CD4-positive, CD25-positive, alpha-beta regulatory T cell (primary cell): ENCODE measurements at regions not wholly inside any gene's neighbourhood (a gene's known extent, or its start where the extent isn't known, plus 50 kb on each side); places are given as distances from the start of the nearest gene placed in this dataset.

Experiments used
- ATAC-seq, 2 donors: fragments of 150-1000 bp; cut with Tn5 transposase; one replicate each; pipeline ENCODE4 v1.10.0; 2021; ENCODE audit warnings: low read depth in 2 of 2, moderate number of reproducible peaks in 2 of 2, moderate library complexity in 1 of 2
- DNase-seq, 3 donors: peaks; one replicate each; pipeline versions ENCODE4 v3.0.0 to v3.0.0-alpha.2; 2012 to 2022; ENCODE audit warnings: mixed read lengths in 1 of 3
- H3K27ac ChIP-seq: one replicate; pipeline ENCODE4 v1.7.0; 2013; ENCODE audit warnings: mild to moderate bottlenecking, low read length; ENCODE audit not compliant: insufficient read depth, poor library complexity, severe bottlenecking
- H3K27me3 ChIP-seq: one replicate; pipeline ENCODE4 v1.7.0; 2013; ENCODE audit warnings: low read length; ENCODE audit not compliant: control insufficient read depth, insufficient read depth
- H3K36me3 ChIP-seq: one replicate; pipeline ENCODE4 v1.7.0; 2013; ENCODE audit warnings: mild to moderate bottlenecking, low read length, moderate library complexity; ENCODE audit not compliant: control insufficient read depth, insufficient read depth
- H3K4me1 ChIP-seq: 2 replicates; pipeline ENCODE4 v1.7.0; 2013; ENCODE audit warnings: mild to moderate bottlenecking, low read length; ENCODE audit not compliant: insufficient read depth, control insufficient read depth, poor library complexity, severe bottlenecking
- H3K4me3 ChIP-seq: one replicate; pipeline ENCODE4 v1.7.0; 2013; ENCODE audit warnings: low read depth, mild to moderate bottlenecking, low read length, moderate library complexity
- H3K9me3 ChIP-seq, 2 experiments: 1 replicate in 1 of 2; 2 replicates in 1 of 2; pipeline ENCODE4 v1.7.0; 2013; ENCODE audit warnings: low read length in 2 of 2, mild to moderate bottlenecking in 1 of 2, moderate library complexity in 1 of 2; ENCODE audit not compliant: control insufficient read depth in 2 of 2
- H3K27ac Mint-ChIP-seq, 3 donors: one replicate each; pipeline ENCODE4 v1.8.0; 2020 to 2022; ENCODE audit warnings: mild to moderate bottlenecking in 3 of 3, mixed read lengths in 3 of 3, moderate library complexity in 2 of 3
- H3K27me3 Mint-ChIP-seq: one replicate; pipeline ENCODE4 v1.8.0; 2022; ENCODE audit warnings: mild to moderate bottlenecking, mixed read lengths
- H3K36me3 Mint-ChIP-seq: one replicate; pipeline ENCODE4 v1.8.0; 2020; ENCODE audit warnings: mixed read lengths
- H3K4me1 Mint-ChIP-seq, 4 donors: one replicate each; pipeline ENCODE4 v1.8.0; 2020 to 2022; ENCODE audit warnings: mixed read lengths in 4 of 4, mild to moderate bottlenecking in 1 of 4
- H3K4me3 Mint-ChIP-seq, 4 donors: one replicate each; pipeline ENCODE4 v1.8.0; 2020 to 2022; ENCODE audit warnings: mild to moderate bottlenecking in 4 of 4, mixed read lengths in 4 of 4, moderate library complexity in 3 of 4
- H3K9me3 Mint-ChIP-seq, 7 donors: one replicate each; pipeline ENCODE4 v1.8.0; 2020 to 2022; ENCODE audit warnings: mixed read lengths in 7 of 7, mild to moderate bottlenecking in 3 of 7, moderate library complexity in 2 of 7

DNA sequence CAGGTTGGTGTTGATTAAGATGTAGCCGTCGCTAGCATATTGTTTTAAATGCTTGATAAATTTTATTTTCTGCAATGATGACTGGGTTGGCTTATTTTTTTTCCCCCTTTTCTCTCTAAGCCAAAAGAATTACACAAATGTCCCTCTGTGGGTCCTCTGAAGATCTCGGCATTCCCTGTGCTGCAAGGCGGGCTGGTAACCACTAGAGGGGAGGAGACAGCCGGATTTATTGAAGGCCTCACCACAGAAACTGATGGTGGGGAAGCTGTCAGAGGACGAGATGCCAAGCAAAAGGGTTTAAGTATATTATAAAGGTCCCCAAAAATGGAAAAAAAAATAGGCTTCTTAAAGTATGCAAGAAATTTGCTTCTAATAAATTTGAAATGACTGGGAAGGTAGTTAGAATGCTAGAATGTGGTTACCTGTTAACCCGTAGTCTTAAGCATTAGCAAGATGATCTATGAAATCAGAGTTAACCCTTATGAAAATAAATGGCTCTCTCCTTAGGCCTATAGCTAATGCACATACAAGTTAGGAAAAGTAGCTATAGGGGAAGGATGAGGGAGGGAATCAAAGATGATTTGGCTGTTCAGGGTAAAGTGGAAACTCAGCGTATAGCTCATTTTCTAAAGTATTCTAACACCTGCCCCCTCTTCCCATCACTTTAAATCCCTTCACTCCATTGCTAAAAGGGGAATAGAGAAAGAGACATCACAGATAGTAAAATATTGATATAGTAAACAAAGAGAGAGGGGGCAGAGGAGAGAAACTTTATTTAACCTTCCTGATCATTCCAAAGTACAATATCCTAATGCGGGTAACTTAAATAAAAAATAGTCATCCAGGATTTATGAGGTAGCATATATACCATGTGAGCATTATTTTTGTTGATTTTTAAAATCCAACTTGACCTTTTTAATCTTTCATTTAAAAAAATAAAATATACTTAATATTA is 894.5 kb upstream of the POU3F3 start:
- Histone ChIP-seq H3K36me3 (no peaks in the 10 kb centered on the region), H3K9me3 (no peaks in the 10 kb centered on the region), H3K4me3 (no peak overlapping the region), H3K27me3 (no peaks in the 10 kb centered on the region), H3K4me1 (no peaks in the 10 kb centered on the region), H3K27ac (no peak overlapping the region)
- Mint-ChIP-seq H3K27ac (no peak overlapping the region), H3K4me3 (no peak overlapping the region), H3K36me3 (no peaks in the 10 kb centered on the region), H3K27me3 (no peaks in the 10 kb centered on the region), H3K4me1 (no peaks in the 10 kb centered on the region), H3K9me3 (peaks cover 0 to 9% (median 3%) of the 10 kb centered on the region in 7 donors)
- ATAC-seq: no peak
- DNase-seq: peak in 1 of 3 donors; percentile 0

DNA sequence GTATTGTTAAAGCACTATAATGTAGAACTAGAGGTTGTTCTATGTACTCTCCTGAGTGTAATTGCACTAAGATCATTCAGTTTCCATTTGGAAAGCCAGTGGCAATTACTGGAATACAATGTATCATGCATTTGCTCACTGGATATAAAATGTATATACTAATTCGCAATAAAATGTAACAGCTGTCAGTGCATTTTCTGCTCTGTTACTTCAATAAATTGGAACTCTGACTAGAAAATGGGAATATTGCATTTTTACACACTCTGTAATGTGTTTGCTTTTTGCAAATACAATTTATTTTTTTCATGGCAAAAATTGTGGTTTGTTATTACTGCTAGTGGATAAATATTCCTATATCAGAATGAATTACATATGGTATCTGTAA is 893.8 kb upstream of the POU3F3 start:
- H3K4me1 ChIP-seq: no peaks in the 10 kb centered on the region
- no peak for ATAC-seq

GRCh38 chr2:103960951-103961350 is 893.0 kb upstream of the POU3F3 start:
- Mint-ChIP-seq H3K4me3 (no peak overlapping the region), H3K9me3 (peaks cover 0 to 9% (median 4%) of the 10 kb centered on the region in 7 donors), H3K27me3 (no peaks in the 10 kb centered on the region), H3K27ac (no peak overlapping the region), H3K4me1 (no peaks in the 10 kb centered on the region), H3K36me3 (no peaks in the 10 kb centered on the region)
- Histone ChIP-seq H3K4me3 (no peak overlapping the region), H3K27me3 (no peaks in the 10 kb centered on the region), H3K4me1 (no peaks in the 10 kb centered on the region), H3K9me3 (no peaks in the 10 kb centered on the region), H3K27ac (no peak overlapping the region), H3K36me3 (no peaks in the 10 kb centered on the region)
- DNase-seq: no peak
- ATAC-seq: no peak

More for the DNA sequence above, 893.8 kb upstream of the POU3F3 start:
- peaks cover 0 to 9% (median 3%) of the 10 kb centered on the region in 7 donors for H3K9me3 Mint-ChIP-seq
- H3K27me3 Mint-ChIP-seq: no peaks in the 10 kb centered on the region
- no peak for DNase-seq
- Histone ChIP-seq H3K4me3 (no peak overlapping the region), H3K36me3 (no peaks in the 10 kb centered on the region), H3K27me3 (no peaks in the 10 kb centered on the region), H3K27ac (no peak overlapping the region), H3K9me3 (no peaks in the 10 kb centered on the region)
- no peaks in the 10 kb centered on the region for H3K4me1 Mint-ChIP-seq
- no peak overlapping the region for H3K27ac Mint-ChIP-seq
- no peak overlapping the region for H3K4me3 Mint-ChIP-seq
- no peaks in the 10 kb centered on the region for H3K36me3 Mint-ChIP-seq

DNA sequence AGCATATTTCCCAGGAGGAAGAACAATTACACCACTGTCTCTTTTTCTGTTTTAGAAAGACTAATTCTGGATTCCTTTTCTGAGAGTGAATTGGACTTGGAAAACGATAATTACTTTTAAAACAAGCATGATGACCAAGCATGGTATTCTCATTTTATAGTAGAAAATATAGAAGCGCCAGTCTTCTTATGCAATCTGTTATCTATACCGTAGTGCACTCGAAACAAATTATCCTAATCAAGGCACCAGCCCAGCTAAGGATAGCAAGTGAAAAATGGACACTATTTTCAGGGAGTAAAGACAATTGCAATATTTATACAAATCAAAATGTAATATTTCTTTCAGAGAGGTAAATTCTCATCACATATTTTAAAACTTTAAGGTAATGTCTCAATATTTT is 892.1 kb upstream of the POU3F3 start:
- Mint-ChIP-seq H3K9me3 (peaks cover 0 to 5% (median 3%) of the 10 kb centered on the region in 7 donors), H3K4me3 (no peak overlapping the region), H3K27me3 (no peaks in the 10 kb centered on the region), H3K36me3 (no peaks in the 10 kb centered on the region), H3K4me1 (no peaks in the 10 kb centered on the region), H3K27ac (no peak overlapping the region)
- DNase-seq (no peak), ATAC-seq (no peak)
- Histone ChIP-seq H3K9me3 (no peaks in the 10 kb centered on the region), H3K27ac (no peak overlapping the region), H3K4me1 (no peaks in the 10 kb centered on the region), H3K27me3 (no peaks in the 10 kb centered on the region), H3K36me3 (no peaks in the 10 kb centered on the region), H3K4me3 (no peak overlapping the region)

DNA sequence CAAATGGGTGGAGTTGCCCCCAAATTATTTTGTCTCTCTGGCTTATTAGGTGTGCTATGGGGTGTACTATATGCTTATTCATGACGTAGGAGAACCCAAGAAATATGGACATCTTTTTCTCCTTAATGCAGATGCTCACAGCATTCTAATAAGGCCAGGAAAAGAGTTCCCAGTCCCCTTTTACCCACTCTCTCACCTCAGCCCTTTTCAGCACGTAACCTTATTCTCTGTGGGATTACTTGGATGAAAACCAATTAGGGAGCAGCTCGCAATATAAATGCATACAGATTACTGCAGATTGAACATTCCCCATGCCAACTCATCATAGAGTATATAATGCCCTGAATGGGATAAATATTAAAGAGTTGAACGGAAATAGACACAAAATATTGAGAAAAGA is 891.2 kb upstream of the POU3F3 start:
- peaks cover 0 to 5% (median 3%) of the 10 kb centered on the region in 7 donors for H3K9me3 Mint-ChIP-seq
- DNase-seq (no peak), ATAC-seq (no peak)
- H3K9me3 ChIP-seq: no peaks in the 10 kb centered on the region
- H3K36me3 ChIP-seq: no peaks in the 10 kb centered on the region
- no peak overlapping the region for H3K4me3 Mint-ChIP-seq
- H3K4me1 Mint-ChIP-seq: no peaks in the 10 kb centered on the region
- no peaks in the 10 kb centered on the region for H3K27me3 Mint-ChIP-seq
- H3K27me3 ChIP-seq: no peaks in the 10 kb centered on the region
- no peak overlapping the region for H3K4me3 ChIP-seq
- no peak overlapping the region for H3K27ac Mint-ChIP-seq
- H3K4me1 ChIP-seq: no peaks in the 10 kb centered on the region
- no peak overlapping the region for H3K27ac ChIP-seq
- no peaks in the 10 kb centered on the region for H3K36me3 Mint-ChIP-seq

DNA sequence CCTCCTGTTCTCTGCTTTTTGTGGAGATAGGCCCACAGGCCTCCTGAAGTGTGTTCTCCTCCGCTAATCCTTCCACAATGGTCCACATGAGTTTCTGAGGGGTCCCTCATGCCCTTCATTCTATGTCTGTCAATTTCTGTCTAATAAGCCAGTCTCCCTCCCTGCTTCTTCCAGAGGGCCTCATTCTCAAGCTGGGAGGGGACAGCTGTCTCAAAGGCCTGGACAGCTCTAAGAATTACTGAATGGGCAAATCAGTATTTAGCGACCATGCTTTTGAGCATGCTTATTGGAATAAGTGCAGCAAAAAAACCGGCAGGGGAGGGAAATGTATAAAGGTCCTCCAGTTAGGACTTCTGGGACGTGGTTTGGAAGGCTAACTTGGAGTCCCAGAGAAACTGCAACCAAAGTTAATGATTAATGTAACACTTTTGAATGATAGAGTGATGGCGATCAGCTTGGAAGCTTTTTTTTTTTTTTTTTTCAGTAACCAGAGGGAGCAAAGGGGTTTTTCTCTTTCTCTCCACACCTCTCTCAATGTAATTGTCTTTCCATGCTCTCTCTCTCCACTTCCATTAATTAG is 890.7 kb upstream of the POU3F3 start:
- Mint-ChIP-seq H3K27me3 (no peaks in the 10 kb centered on the region), H3K36me3 (no peaks in the 10 kb centered on the region), H3K4me3 (no peak overlapping the region), H3K9me3 (peaks cover 3 to 6% (median 4%) of the 10 kb centered on the region in 7 donors), H3K27ac (peak overlapping the region in 1 of 3 donors; percentile 11), H3K4me1 (no peaks in the 10 kb centered on the region)
- ATAC-seq (no peak), DNase-seq (no peak)
- Histone ChIP-seq H3K27ac (no peak overlapping the region), H3K36me3 (no peaks in the 10 kb centered on the region), H3K27me3 (no peaks in the 10 kb centered on the region), H3K4me1 (no peaks in the 10 kb centered on the region), H3K4me3 (no peak overlapping the region), H3K9me3 (no peaks in the 10 kb centered on the region)

DNA sequence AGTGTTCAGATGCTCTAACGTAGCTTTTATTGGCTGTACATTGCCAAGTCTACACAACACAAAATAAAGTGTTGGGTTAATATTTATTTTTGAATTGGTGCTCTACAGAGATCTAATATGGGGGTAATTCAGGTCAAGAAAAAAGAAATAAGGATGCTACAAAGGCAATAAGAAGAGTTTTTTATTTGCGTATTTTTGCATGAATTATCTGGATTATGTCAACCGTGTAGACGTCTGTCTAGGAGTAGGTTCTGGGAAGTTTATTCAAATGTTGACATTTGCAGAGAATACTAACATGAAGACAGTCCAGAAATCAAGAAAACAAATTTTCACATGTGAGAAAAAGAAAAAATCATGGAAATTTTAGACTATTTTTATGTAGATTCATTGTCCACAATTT is 876.7 kb upstream of the POU3F3 start:
- Histone ChIP-seq H3K4me3 (no peak overlapping the region), H3K36me3 (no peaks in the 10 kb centered on the region), H3K9me3 (no peaks in the 10 kb centered on the region), H3K27me3 (no peaks in the 10 kb centered on the region), H3K27ac (no peak overlapping the region), H3K4me1 (no peaks in the 10 kb centered on the region)
- Mint-ChIP-seq H3K4me1 (no peaks in the 10 kb centered on the region), H3K9me3 (peaks cover 0 to 8% (median 3%) of the 10 kb centered on the region in 7 donors), H3K36me3 (no peaks in the 10 kb centered on the region), H3K4me3 (no peak overlapping the region), H3K27me3 (no peaks in the 10 kb centered on the region), H3K27ac (no peak overlapping the region)
- ATAC-seq (no peak), DNase-seq (no peak)
